T-helper 2 cell treated with Interferon-gamma antibody and Interleukin-4, amounts not matched to agents 100 ng/mL and 5 ng/mL, for 36 hours (primary cell): ENCODE measurements at regions not wholly inside any gene's neighbourhood (a gene's known extent, or its start where the extent isn't known, plus 50 kb on each side); places are given as distances from the start of the nearest gene placed in this dataset.
"Not testable (repeated sequence)": the region's sequence is repeated elsewhere in the genome, so short reads cannot be mapped to it uniquely, and the experiment has no call there.

Experiments used
- intact Hi-C: fragments of 100-400 bp; cut with micrococcal nuclease; formaldehyde crosslinking; loops from one replicate; pipeline ENCODE4 v1.15.1; 2023

DNA sequence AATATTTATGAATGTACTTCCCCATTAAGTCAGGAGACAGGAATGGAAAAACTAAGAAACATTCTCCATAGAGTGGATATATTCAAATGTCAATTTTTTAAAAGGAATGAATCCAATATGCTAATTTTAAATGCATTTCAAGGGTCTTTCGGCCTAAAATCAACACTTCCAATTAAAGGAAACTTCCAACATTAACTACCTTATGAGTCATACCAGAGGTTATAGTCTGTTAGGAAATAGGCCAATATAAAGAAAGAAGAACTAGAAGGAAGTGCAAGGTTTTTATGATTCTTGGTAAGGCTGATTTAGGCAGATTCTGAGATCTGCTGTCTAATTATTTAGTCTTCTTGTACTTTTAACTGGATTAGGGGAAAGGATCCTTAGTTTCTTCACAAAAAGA lies 260.1 kb upstream of the EDNRA start:
- intact Hi-C loops = no loop called here

DNA sequence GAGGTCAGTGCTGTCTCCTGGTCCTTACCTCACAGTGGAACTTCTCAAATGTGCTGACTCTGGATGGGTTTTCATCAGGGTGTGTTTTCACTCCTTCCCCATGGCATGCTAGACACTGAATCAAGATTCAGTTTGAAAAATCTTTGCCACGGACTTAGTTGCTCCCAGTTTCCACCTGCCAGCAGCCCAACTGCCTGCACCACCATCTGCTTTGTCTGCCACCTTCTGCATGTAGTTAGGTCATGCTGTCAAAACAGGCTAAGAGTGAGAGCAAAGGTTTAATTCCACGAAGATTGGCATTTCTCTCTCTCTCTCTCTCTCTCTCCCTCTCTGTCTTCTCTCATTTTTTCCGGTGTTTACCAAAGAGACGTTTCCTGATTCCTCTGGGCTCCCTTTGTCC lies 258.0 kb upstream of the EDNRA start:
- intact Hi-C loops = no loop called here

DNA sequence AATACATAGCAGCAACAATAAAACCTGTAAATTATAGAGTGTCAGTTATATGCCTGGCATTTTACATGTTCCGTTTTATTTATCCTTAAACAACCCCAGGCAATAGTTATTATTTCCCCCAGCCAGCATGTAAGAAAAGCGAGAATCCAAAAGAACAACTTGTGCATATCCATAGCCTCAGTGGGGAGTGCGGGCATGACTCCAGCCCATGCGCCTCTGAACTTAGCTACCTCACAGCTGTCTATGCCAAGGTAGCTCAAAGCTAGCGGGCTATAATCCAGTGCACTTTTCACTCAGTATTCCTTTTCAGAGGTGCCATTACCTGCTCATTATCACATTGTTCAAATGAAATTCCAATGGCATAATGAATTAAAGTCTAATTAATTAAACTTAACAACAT lies 257.3 kb upstream of the EDNRA start:
- intact Hi-C loops = no loop called here

DNA sequence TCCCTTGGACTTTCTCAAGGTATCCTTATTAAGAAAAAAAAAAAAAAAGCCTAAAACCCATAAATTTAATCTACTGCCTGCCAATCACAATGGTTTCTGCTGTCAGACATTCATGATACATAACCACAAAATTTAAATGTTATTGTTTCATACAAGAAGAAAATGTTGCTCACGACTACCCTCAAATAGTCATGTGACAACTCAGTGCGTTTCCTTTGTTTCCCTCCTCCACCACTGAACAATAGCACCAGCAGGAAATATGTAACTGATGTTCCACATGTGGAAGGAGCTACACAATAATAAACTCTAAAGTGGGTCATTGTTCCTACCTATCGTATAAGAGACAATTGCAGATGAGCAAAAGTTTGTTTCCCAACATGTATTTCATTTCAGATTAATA lies 244.1 kb upstream of the EDNRA start:
- intact Hi-C loops = no loop called here

DNA sequence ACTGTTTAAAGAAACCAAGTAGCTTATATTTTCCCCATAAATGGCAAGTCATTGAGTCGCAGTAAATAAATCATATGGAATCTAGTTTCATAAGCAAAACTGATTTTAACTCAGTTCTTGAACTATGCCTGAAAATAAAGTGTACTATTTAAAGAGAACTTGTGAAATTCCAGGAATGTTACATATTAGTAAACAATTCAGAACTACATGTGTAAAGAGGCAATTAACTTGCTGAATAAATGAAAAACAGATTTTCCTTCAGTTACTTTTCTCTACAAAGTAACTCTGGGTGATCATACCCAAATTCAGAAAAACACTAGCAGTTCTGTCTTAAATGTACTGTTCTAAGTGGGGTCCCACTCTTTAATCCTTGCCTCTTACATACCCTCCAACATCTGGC lies 236.1 kb upstream of the EDNRA start:
- intact Hi-C loops = no loop called here

DNA sequence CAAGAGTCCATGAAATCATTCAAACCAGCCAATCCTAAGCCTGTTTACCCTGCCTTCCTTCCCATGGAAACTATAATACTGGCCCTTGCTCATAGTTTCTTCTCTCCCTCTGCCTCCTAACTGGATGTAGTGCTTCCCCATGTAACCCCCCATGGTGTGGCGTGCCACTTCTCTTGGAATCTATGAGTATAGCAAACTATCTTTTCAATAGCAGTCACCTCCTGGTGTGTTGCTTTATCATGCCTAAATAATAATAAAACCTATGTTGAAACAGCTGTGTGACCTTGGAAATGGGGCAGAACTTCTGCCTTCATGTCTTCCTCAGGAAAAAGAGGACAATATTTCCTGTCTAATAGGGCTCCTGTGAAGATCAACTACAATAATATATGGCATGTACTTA lies 234.8 kb upstream of the EDNRA start:
- intact Hi-C loops = no loop called here

DNA sequence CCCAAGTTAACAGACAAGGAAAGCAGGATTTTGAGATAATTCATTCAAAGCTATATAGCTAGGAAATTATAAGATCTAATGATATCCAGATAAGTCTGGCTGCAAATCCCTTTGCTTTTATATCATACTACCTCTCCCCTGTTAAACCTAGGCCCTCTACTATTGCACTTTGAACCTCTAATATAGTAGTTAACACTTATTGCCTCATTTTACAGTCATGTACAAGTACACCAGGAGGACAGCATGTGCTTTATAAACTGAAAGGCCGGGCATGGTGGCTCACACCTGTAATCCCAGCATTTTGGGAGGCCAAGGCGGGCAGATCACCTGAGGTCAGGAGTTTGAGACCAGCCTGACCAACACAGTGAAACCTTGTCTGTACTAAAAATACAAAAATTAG lies 234.4 kb upstream of the EDNRA start:
- intact Hi-C loops = not testable (repeated sequence)

DNA sequence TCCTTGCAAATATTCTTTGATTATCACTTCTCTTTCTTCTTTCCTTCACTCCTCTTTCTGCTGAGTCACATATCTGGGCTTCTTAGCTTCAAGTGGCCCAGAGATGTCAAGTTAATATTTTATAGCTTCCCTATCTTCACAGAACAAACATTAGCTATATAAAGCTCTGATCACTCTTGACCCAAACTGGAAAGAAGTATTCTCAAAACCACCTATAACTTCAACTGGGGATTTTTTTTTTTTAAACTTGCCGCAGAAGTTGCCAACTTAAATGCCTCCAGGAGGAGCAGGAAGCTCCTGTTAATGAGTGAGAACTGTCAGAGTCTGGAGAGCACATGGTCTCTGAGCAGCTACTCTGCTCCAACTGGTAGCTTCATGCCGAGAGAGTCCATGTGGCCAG lies 233.3 kb upstream of the EDNRA start:
- intact Hi-C loops = no loop called here

DNA sequence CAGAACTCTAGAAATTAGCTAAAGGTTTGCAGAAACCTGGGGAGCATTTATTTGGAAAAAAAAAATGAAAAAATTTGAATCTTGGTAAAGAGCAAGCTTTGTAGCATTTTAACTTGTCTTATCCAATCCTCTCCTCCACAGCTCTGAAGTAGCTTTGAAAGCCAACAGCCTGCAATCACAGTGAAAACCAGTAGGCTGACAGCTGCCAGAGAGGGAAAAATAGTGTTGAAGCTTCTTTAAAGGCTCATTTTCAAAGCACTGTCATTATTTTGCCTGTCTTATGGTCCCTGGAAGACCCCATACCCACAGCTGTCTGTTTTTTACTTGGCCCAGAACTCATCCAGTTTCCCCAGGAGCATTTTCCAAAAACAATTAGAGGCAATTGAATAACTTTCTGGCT lies 230.8 kb upstream of the EDNRA start:
- intact Hi-C loops = no loop called here

DNA sequence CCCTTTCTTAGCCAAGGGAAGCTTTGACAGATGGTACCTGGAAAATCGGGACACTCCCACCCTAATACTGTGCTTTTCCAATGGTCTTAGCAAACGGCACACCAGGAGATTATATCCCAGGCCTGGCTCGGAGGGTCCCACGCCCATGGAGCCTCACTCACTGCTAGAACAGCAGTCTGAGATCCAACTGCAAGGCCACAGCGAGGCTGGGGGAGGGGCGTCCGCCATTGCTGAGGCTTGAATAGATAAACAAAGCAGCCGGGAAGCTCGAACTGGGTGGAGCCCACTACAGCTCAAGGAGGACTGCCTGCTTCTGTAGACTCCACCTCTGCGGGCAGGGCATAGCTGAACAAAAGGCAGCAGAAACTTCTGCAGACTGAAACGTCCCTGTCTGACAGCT lies 225.6 kb upstream of the EDNRA start:
- intact Hi-C loops = not testable (repeated sequence)

DNA sequence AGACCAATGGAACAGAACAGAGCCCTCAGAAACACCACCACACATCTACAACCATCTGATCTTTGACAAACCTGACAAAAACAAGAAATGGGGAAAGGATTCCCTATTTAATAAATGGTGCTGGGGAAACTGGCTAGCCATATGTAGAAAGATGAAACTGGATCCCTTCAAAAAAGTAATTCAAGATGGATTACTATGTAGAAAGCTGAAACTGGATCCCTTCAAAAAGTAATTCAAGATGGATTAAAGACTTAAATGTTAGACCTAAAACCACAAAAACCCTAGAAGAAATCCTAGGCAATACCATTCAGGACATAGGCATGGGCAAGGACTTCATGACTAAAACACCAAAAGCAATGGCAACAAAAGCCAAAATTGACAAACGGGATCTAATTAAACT lies 221.6 kb upstream of the EDNRA start:
- intact Hi-C loops = not testable (repeated sequence)

DNA sequence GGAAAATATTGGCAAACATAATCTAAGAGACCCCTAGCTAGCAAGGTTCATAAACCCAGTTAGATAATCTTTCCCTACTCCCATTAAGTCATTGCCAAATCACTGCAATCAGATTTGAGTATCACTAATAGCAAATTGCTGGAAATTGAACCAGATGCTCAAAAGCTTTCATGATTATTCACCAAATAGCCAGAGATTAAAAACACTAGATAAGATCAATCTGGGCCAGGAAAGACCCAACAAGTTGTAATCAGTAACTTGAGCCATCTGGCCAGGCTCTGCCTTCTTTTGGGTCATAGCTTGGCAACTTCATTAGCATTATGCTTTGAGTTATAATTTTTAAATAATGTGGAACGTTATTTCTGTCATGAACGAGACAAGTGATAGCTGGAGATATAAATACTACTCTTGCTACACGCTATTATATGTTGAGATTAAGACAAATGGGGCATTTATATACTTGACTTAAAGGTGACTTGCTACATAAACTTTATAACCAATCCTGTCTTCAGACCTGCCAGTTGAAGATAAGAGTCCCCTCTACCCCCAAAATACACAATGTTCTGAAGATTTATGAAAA lies 196.6 kb upstream of the EDNRA start:
- intact Hi-C loops = no loop called here

DNA sequence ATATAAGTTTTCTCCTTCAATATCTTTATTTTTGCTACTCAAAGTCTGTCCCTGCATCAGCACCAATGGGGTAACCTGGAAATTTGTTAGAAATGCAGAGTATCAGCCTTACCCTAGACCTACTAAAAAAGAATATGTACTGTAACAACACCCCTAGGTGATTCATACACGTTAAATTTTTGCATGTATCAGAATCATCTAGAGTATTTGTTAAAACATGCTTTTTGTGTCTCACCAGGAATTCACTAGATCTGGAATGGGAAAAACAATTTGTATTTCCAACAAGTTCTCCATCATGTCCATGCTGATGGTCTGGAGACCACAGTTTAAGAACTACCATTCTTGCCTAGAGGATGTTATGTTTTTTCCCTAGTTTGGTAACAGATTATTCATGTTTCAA lies 196.0 kb upstream of the EDNRA start:
- intact Hi-C loops = no loop called here

DNA sequence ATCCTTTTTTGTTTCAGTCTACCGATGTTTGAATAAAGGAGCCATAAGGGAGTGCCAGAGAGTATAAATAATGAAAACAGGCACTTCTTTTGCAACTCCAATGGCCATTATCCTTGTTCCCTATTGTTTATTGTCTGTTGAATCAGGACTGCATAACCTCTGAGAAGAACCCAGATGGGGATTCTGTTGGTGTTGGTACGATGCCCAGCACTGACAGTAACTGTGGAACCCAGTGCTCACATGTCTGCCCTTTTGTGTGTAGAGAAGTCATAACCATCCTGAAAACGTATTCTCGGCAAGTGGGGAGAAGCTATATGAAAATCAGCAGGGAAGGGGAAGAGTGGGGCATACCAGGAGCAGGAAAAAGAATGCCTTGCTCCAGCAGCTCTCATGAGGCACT lies 195.1 kb upstream of the EDNRA start:
- intact Hi-C loops = no loop called here

DNA sequence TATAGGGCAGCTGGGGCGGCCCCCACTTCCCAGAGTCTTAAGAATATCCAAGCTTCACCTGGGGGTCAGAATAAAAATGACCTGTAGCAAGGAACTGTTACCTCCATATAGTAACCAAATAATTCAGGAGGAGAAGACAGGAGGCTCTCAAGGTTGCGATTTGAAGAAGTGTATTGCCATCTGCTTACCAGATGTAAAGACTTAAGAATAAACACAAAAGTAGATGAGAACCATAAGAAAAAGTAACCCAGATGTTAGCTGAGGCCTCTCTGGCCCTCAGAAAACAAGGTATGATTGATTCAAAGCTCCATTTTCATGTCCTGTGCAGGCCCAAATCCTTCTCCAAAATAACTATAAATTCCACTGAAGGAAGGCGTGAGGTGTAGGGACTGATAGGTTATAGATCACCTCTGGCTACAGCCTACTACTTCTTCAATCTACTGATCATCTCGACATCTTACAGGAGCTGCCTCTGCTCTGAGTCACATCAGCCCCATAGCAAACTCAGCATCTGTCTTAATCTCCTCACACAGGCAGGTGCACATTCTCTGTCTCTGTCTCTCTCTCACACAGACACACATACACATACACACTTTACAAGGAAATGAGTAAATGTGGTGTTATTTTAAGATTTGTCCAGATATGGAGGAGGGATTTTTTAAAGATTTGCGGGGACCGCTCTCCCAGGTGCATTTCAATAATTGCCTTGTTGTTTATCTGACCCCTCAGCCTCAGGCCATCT lies 193.9 kb upstream of the EDNRA start:
- intact Hi-C loops = no loop called here

DNA sequence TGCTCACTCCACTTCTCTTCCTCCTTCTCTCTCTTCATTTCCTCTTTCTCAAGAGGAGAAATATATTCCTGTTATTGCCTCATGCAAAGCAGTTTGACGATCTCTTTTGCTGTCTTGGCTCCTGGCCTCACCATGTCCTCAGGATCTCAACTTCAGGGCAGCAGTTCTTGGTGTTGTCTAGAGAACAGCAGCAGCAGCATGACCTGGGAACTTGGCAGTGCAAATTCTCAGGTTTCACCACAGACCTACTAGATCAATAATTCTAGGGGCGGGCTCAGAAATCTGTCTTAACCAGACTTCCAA lies 193.4 kb upstream of the EDNRA start:
- intact Hi-C loops = no loop called here

DNA sequence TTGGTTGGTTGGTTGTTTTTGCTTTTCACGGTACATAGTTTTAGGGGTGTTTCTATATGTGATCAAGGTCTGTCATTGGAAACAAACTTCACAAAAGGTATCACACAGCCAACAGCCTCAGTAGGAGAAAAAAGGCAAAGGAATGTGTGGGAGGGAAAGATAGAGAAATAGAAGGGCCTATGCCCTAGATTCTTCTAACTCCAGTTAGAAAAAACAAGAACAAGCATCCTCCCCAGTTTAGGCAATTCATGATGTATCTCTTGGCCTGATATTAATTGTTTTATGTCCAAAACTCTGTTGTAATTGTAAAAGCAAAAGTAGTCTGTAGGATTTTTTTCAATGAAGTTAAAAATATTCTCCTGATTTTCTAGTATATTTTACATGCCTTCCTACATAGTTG lies 192.4 kb upstream of the EDNRA start:
- intact Hi-C loops = no loop called here

DNA sequence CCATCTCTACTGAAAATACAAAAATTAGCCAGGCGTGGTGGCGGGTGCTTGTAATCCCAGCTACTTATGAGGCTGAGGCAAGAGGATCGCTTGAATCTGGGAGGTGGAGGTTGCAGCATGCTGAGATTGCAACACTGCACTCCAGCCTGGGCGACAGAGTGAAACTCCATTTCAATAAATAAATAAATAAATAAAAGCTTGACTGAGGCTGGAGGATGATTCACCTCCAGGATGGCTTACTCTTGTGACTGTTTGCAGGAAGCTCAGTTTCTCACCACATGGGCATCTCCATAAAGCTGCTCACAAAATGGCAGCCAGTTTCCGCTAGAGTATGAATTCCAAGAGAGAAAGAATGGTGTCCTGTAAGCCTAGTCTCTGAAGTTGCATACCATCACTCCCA lies 191.7 kb upstream of the EDNRA start:
- intact Hi-C loops = no loop called here

DNA sequence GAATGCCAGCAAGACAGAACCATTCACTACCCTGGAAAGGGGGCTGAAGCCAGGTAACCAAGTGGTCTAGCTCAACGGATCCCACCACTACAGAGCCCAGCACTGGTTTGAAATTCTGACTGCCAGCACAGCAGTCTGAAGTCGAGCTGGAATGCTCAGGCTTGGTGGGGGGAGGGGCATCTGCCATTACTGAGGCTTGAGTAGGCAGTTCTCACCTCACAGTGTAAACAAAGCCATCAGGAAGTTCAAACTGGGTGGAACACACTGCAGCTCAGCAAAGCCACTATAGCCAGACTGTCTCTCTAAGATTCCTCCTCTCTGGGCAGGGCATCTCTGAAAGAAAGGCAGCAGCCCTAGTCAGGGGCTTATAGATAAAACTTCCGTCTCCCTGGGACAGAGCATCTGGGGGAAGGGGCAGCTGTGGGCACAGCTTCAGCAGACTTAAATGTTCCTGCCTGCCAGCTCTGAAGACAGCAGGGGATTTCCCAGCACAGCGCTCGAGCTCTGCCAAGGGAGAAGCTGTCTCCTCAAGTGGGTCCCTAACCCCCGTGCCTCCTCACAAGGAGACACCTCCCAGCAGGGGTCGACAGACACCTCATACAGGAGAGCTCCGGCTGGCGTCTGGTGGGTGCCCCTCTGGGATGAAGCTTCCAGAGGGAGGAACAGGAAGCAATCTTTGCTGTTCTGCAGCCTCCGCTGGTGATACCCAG lies 188.1 kb upstream of the EDNRA start:
- intact Hi-C loops = not testable (repeated sequence)

DNA sequence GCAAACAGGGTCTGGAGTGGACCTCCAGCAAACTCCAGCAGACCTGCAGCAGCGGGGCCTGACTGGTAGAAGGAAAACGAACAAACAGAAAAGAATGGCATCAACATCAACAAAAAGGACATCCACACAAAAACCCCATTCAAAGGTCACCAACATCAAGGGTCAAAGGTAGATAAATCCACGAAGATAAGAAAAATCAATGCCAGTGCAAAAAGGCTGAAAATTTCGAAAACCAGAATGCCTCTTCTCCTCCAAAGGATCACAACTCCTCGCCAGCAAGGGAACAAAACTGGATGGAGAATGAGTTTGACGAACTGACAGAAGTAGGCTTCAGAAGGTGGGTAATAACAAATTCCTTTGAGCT lies 187.6 kb upstream of the EDNRA start:
- intact Hi-C loops = not testable (repeated sequence)

DNA sequence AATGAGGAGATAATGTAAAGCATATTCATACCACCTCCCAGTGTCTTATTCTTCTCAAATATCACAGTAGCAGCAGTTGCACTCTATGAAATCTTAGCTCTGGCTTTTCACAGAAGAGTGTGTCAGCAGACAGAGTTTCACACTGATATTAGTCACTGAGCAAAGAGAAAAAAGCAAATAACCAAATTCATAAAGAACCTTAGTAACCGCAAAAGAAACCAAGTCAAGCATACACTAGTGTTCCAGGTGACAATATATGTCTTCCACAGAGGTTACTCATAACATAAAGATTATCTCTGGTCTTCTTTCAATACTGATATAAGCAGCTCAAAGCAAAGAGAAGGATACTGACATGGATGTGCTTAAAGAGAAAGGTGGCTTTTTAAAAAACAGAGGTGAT lies 181.7 kb upstream of the EDNRA start:
- intact Hi-C loops = no loop called here

DNA sequence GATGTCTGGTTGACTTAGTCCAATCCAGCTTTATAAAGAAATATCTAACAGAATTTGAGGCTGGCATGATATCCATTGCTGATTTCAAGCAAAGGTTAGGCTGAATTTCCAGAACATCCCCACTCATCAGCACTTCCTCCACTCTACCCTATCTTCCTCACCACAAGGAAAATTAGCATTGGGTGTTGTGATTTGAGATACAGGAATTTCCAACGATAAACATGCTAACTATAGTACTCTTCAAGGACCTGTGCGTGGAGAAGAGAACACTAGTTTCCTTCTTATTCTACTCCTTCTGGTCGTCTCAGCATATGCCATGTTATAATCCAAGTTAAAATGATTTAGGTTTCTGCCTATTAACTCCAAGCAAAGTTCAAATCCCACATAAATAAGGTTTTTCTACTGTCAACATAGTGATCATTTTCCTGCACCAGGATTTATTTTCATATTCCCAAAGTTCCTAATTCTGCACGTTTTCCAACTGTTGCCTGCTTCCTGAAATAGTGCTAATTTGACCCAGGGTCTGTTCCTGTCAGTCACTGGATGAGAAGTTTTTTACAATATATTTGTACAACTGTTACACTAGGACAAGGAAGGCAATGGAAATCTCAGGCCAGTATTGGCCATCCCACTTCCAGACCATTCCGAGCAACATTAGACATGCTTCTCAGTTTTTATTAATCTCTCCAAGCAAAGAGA lies 177.6 kb upstream of the EDNRA start:
- intact Hi-C loops = no loop called here

DNA sequence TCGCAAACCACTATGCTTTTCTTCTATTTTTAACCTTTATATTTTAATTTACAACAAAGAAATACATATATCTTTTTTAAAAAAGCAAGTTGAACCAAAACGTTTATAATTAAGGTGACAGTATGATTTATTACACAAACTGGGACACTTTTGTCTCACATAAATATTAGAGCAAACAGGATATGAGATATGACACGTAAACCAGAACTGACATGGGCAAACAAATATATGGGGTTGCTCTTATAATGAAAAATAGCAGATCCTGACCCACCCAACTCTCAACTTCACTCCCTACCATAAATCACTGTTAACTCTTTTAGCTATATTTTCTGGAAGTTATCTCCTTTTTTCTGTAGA lies 177.0 kb upstream of the EDNRA start:
- intact Hi-C loops = no loop called here
